ENCODE measurements at regions not wholly inside any gene's neighbourhood (a gene's known extent, or its start where the extent isn't known, plus 50 kb on each side); places are given as distances from the start of the nearest gene placed in this dataset.

DNA sequence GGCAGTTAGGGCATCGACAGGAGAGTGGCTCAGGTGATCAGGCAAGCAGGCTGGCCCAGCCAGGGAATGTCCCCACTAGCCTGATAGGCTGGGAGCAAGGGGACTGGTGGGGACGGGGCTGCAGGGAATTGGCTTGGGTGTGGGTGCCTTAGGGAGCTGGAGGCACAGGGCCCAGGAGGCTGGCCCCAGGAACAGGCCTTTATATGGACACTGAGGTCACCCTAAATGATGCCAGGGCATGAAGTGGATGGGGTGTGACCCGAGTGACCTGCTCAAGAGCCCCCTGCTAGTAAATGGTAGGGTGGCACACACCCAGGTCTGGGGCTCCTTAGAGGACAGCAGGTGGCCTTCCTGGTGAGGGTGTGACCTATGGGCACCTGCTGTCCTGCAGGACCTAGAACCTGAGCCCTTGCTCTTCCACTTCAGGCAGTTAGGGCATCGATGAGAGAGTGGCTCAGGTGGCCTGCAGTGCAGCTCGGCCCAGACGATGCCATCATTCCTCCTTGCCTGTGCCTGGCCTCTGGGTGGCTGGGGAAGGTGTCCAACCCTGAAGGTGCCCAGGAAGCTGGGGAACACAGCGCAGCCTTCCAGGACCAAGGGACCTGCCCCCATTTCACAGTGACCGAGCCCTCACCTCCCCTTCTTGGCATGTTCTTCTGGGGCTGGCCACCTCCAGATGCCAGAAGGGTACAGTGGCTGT lies 51.7 kb upstream of the LEP start:
- Histone ChIP-seq H3K36me3 (no peaks in the 10 kb centered on the region), H3K27me3 (peaks cover 2% of the 10 kb centered on the region; the same call in 1 of the 2 replicates), H3K4me3 (no peak overlapping the region), H3K9me3 (peaks cover 5% of the 10 kb centered on the region; the same call in 1 of the 2 replicates)
- no peak for DNase-seq

DNA sequence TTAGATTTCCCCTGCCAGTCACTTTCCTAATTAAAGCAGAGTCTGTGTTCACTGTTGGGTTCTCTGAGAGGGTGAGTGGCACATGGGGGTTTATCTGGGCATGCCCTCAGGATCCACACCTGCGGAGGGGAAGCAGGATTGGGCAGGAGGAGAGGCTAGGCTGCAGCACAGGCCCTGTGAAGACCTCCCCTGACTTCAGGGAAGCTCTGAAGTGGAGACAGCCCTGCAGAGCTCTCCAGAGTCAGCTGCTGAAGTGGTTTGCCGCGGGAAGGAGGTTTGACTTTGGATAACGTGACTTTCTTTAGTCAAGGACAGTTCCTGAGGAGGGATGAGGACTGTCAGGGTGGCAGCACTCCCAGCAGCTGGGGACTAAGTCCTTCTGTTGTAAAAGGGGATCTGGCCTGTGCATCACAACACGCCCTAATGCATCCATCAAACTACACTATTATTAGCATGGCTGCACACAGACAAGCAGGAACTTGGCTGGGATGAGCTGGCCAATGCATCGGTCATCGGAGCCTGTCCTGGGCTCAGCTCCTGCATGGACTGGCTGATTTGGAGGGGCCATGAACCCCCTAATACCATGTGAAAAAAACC lies 50.9 kb upstream of the LEP start:
- Histone ChIP-seq H3K4me3 (no peak overlapping the region), H3K9me3 (peaks cover 11% of the 10 kb centered on the region), H3K36me3 (no peaks in the 10 kb centered on the region), H3K27me3 (no peaks in the 10 kb centered on the region; the same call in 1 of the 2 replicates)
- DNase-seq = no peak

DNA sequence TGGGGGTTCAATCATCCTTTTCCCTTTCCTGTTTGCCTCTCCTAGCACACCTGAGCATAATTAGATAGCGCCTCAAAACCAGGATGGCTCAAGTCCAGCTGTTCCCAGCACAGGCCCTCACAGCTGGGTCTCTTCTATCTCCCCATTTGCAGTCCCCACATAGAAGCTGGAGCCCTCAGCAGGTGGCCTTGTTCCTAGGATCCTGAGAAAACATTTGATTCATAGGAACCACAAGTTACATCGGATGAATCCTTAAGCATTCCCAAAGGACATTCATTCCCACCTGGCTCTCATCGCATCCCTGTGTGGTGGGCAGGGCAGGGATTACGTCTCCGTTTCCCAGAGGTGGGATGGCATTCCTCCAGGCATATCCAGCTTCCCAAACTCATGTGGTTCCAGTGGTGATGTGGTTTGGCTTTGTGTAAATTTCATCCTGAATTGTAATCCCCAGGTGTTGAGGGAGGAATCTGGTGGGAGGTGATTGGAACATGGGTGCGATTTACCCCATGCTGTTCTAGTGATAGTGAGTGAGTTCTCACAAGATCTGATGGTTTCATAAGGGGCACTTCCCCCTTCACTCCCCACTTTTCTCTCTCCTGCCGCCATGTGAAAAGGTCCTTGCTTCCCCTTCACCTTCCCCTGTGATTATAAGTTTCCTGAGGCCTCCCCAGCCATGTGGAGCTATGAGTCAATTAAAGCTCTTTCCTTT lies 49.8 kb upstream of the LEP start:
- H3K4me3 ChIP-seq = no peak overlapping the region
- H3K27me3 ChIP-seq = no peaks in the 10 kb centered on the region; the same call in 1 of the 2 replicates
- H3K9me3 ChIP-seq = peaks cover 11% of the 10 kb centered on the region
- no peak for DNase-seq
- no peaks in the 10 kb centered on the region for H3K36me3 ChIP-seq
